Astrocyte (in vitro differentiated cells and primary cell): ENCODE measurements at regions not wholly inside any gene's neighbourhood (a gene's known extent, or its start where the extent isn't known, plus 50 kb on each side); places are given as distances from the start of the nearest gene placed in this dataset.

ENCODE experiments used
- EZH2 ChIP-seq: IDR thresholded peaks from 2 replicates; pipeline ENCODE4 v1.6.1; 2012; ENCODE audit warnings: mild to moderate bottlenecking, low read length, inconsistent platforms; ENCODE audit not compliant: insufficient read depth
- TF ChIP-seq, protein P1 (sequence below): IDR thresholded peaks from 2 replicates; pipeline ENCODE4 v1.5.1; 2011; ENCODE audit warnings: low read depth, mild to moderate bottlenecking, inconsistent platforms, low read length, moderate library complexity; ENCODE audit not compliant: insufficient read depth

DNA sequence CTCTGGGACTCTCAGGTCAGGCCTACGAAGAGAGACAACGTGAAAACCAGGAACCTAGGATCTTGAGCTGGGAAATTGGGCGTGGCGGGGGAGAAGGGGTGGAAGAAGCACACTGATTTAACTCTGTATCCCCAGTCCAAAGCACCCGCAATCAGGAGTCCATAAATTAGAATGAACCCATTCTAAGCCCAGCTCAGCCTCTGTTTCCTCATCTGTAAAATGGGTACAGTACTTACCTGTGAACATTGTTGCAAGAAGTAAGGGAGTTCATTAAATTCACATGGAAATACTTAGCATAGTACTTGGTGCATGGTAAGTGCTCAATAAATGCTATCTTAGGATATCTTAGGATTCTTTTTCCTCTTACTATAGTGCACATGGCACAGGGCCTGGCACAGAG lies 326.7 kb downstream of the BCOR start:
- TF ChIP-seq, protein P1, sequence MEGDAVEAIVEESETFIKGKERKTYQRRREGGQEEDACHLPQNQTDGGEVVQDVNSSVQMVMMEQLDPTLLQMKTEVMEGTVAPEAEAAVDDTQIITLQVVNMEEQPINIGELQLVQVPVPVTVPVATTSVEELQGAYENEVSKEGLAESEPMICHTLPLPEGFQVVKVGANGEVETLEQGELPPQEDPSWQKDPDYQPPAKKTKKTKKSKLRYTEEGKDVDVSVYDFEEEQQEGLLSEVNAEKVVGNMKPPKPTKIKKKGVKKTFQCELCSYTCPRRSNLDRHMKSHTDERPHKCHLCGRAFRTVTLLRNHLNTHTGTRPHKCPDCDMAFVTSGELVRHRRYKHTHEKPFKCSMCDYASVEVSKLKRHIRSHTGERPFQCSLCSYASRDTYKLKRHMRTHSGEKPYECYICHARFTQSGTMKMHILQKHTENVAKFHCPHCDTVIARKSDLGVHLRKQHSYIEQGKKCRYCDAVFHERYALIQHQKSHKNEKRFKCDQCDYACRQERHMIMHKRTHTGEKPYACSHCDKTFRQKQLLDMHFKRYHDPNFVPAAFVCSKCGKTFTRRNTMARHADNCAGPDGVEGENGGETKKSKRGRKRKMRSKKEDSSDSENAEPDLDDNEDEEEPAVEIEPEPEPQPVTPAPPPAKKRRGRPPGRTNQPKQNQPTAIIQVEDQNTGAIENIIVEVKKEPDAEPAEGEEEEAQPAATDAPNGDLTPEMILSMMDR, result no peak
- TF ChIP-seq EZH2, result no peak
